SKM-1 (cell line): ENCODE measurements at regions not wholly inside any gene's neighbourhood (a gene's known extent, or its start where the extent isn't known, plus 50 kb on each side); places are given as distances from the start of the nearest gene placed in this dataset.

ENCODE experiments used
- DNase-seq: peaks from one replicate; lab custom pipeline; 2025; ENCODE audit not compliant: unreplicated experiment; lab: John Stamatoyannopoulos, UW

- no peak for DNase-seq
These were observed 245.8 kb upstream of the JAG1 start for GRCh38 chr20:10919396-10920140.

- DNase-seq, result no peak
These were observed 246.6 kb upstream of the JAG1 start for GRCh38 chr20:10920396-10920795.

- no peak for DNase-seq
These were observed 247.8 kb upstream of the JAG1 start for GRCh38 chr20:10921491-10922010.

GRCh38 chr20:10922506-10922905 is 248.7 kb upstream of the JAG1 start:
- DNase-seq, result no peak

- no peak for DNase-seq
These were observed 249.1 kb upstream of the JAG1 start for GRCh38 chr20:10922941-10923340.

- DNase-seq, result no peak
These were observed 250.9 kb upstream of the JAG1 start for GRCh38 chr20:10924644-10925201.

- DNase-seq, result no peak
These were observed 252.0 kb upstream of the JAG1 start for GRCh38 chr20:10925767-10926166.

- DNase-seq, result no peak
These were observed 253.3 kb upstream of the JAG1 start for GRCh38 chr20:10927011-10927583.

GRCh38 chr20:10927936-10928840 is 254.4 kb upstream of the JAG1 start:
- no peak for DNase-seq

- no peak for DNase-seq
These were observed 255.1 kb upstream of the JAG1 start for GRCh38 chr20:10928841-10929421.

- DNase-seq, result no peak
These were observed 262.0 kb upstream of the JAG1 start for GRCh38 chr20:10935658-10936402.

- no peak for DNase-seq
These were observed 263.0 kb upstream of the JAG1 start for GRCh38 chr20:10936786-10937185.

GRCh38 chr20:10939331-10939941 is 265.6 kb upstream of the JAG1 start:
- DNase-seq, result no peak

GRCh38 chr20:10940941-10941340 is 267.1 kb upstream of the JAG1 start:
- no peak for DNase-seq

GRCh38 chr20:10943686-10944265 is 270.0 kb upstream of the JAG1 start:
- DNase-seq, result no peak

GRCh38 chr20:10946124-10946880 is 272.5 kb upstream of the JAG1 start:
- DNase-seq, result no peak

GRCh38 chr20:10947726-10948125 is 273.9 kb upstream of the JAG1 start:
- DNase-seq, result no peak

- DNase-seq, result no peak
These were observed 276.4 kb upstream of the JAG1 start for GRCh38 chr20:10949930-10950783.
